ENCODE measurements at regions not wholly inside any gene's neighbourhood (a gene's known extent, or its start where the extent isn't known, plus 50 kb on each side); places are given as distances from the start of the nearest gene placed in this dataset.

GRCh38 chr5:50964746-50965653 is 298.6 kb downstream of the PARP8 start:
- DNase-seq (ENCODE audit: low read depth) = no peak

DNA sequence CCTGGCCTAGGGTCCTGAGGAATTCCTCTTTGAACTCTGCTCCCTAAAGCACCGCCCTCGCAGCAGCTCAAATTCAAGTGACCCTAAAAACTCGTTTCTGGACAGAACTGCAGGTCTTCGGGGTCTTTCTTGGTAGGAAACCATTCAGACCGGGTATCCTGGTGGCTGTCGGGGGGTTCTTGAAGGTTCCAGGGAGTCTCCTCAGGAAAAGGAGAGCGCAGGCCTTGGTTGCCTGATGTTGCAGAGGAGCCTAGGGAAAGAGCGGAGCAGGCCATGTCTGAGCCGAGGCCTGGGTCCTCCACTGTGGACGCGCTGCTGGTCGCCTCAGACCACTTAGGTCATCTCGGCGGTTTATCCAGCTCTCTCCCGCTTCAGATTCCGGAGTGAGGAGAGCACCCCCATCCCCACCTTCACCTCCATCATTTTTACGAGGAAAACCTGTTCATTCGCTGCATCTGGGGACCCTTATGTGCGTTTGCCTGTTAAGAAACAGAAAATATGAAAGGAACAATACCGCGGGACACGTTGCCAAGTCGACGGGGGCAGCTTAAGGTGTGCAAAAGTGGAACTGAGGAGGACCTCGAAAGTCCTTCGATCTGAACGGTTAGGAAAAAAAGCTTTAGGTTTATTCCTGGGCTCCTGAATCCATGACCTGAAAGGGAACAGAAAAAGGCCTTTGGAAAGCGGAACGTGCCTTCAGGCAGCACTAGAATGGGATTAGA is 299.4 kb downstream of the PARP8 start:
- no peak for DNase-seq (ENCODE audit: low read depth)

- no peak for DNase-seq (ENCODE audit: low read depth)
These were observed 300.6 kb downstream of the PARP8 start for GRCh38 chr5:50967009-50967562.

GRCh38 chr5:50967563-50968355 is 301.3 kb downstream of the PARP8 start:
- DNase-seq (ENCODE audit: low read depth) = no peak

GRCh38 chr5:50968356-50969149 is 302.1 kb downstream of the PARP8 start:
- no peak for DNase-seq (ENCODE audit: low read depth)

GRCh38 chr5:50969151-50970031 is 303.0 kb downstream of the PARP8 start:
- no peak for DNase-seq (ENCODE audit: low read depth)

DNA sequence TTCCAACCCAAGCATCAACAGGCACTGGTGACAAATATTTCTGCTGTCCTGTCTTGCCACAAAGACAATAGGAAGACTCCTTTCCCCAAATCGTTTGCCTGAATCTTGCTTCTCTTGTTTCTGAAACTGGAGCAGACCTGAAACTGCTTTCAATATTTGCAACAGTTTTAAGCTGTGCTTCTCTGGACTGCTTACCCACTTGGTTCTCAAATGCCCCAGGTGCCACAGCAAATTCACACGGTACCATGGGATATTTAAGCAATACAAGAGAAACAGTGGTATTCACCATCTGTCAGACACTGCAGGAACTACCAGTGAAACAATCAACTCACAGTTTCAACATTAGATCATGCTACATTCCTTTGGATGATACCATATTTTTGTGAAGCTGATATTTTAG is 309.4 kb downstream of the PARP8 start:
- DNase-seq (ENCODE audit: low read depth) = no peak

- DNase-seq (ENCODE audit: low read depth) = no peak
These were observed 312.5 kb downstream of the PARP8 start for GRCh38 chr5:50978924-50979323.

GRCh38 chr5:50984640-50985039 is 318.2 kb downstream of the PARP8 start:
- no peak for DNase-seq (ENCODE audit: low read depth)

GRCh38 chr5:50990296-50990924 is 324.0 kb downstream of the PARP8 start:
- no peak for DNase-seq (ENCODE audit: low read depth)

GRCh38 chr5:50995285-50995942 is 329.0 kb downstream of the PARP8 start:
- DNase-seq (ENCODE audit: low read depth) = no peak

GRCh38 chr5:51001227-51001923 is 334.9 kb downstream of the PARP8 start:
- no peak for DNase-seq (ENCODE audit: low read depth)

DNA sequence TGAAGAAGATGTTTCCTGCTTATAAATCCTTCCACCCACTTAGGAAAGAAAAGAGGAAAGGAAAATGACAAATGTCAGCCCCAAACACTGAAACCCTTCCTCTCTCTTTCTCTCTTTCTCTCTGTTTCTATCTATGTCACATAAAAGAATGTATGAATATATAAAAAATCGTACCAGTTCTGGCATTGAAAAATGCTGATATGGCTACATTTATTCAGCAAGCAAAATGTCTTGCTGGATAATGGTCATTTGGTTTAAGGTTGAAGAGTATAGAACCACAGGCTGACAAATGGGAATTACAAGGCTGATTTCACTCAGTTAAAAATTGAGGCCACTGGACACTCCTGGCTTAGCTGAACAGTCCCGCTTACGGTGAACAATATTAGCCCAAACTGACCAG is 335.9 kb downstream of the PARP8 start:
- DNase-seq (ENCODE audit: low read depth) = no peak

DNA sequence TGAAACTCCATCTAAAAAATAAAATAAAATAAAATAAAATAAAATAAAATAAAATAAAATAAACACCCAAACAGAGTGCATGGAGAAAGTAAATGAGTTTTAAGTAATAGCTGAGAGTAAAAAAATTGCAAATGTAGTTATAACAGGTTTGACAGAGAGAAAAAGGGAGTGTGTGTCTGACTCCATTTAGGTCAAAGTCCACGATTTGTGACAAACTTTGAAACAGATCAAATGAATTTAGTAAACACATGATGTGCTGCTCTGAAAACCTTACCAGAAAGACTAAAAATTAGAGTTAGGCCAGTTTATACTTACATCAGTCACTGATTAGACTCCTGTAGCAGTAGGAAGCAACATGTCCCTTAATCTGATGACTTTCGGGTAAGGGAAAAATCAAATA is 346.6 kb downstream of the PARP8 start:
- no peak for DNase-seq (ENCODE audit: low read depth)

GRCh38 chr5:51018423-51018822 is 352.0 kb downstream of the PARP8 start:
- DNase-seq (ENCODE audit: low read depth) = no peak

DNA sequence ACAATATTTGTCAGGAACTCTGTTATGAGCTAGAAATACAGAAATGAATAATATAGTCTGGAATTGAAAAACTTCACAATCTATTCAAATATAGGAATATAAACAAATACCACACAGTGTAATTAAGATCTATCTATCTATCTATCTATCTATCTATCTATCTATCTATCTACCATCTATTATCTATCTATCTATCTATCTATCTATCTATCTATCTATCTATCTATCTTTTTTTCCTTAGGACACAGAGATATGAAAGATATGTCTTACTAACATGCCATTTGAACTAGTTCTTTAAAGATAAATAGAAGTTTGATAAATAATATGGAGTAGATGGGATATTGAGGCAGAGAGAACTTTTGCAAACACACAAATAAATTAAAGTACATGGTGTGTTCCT is 357.8 kb downstream of the PARP8 start:
- DNase-seq (ENCODE audit: low read depth) = no peak

DNA sequence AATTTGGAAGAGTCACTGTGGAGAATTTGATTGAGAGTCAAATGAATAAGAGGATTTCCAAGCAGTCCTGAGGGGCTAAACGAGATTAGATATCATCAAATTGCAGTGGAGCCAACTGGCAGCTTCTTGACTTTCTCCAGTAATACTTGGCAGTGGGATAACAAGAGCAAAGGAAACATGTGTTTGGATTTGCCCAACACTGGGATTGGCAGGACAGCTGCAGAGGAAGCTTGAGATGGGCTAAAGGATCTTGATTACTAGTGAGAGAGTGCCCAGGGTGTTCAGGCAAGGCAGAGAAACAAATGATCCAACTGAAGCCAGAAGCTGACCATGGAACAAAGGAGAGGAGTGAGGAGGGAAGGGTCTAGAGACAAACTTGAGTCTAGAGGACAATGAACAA is 356.0 kb upstream of the ISL1 start:
- no peak for DNase-seq (ENCODE audit: low read depth)

GRCh38 chr5:51028394-51028793 is 354.9 kb upstream of the ISL1 start:
- DNase-seq (ENCODE audit: low read depth) = no peak

GRCh38 chr5:51033215-51033614 is 350.0 kb upstream of the ISL1 start:
- no peak for DNase-seq (ENCODE audit: low read depth)

All from HS-27A (cell line).